ENCODE measurements at regions not wholly inside any gene's neighbourhood (a gene's known extent, or its start where the extent isn't known, plus 50 kb on each side); places are given as distances from the start of the nearest gene placed in this dataset.
"Not testable (repeated sequence)": the region's sequence is repeated elsewhere in the genome, so short reads cannot be mapped to it uniquely, and the experiment has no call there.

DNA sequence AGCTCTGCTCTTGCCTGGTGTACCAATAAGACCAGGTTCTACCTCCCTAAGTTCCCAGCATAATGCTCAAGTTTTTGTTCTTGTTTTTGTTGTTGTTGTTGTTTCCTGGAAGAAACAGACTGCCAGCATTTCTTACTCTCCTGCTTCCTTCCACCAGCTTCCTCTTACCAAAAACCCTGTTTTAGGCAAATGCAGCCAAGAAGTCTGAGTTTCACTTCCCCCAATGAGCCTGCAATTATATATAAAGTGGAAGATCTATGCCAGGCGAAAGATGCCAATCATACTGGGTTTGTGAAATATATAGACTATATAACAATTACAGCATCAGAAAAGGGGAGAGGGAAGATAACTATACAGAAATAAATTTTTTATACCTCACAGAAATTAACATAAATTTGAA, 931.5 kb upstream of the FAT3 start:
- Histone ChIP-seq H3K36me3 (replicated peaks in 1 of 2; ENCODE audit: control insufficient read depth in 1 of 2, insufficient read depth in 2 of 2, low read length in 2 of 2) (no peaks in the 10 kb centered on the region), H3K27ac (ENCODE audit: low read depth in 1 of 2, low read length in 2 of 2) (no peak overlapping the region), H3K4me3 (replicated peaks in 1 of 3; ENCODE audit: low read depth in 2 of 3, low read length in 3 of 3) (no peak overlapping the region), H4K20me1 (ENCODE audit: insufficient read depth, low read length) (no peaks in the 10 kb centered on the region), H3K4me2 (replicated peaks; ENCODE audit: extremely low read depth, low read length, poor library complexity, severe bottlenecking) (no peak overlapping the region), H3K79me2 (ENCODE audit: insufficient read depth, low read length) (no peaks in the 10 kb centered on the region), H3K9me3 (replicated peaks in 1 of 2; ENCODE audit: control insufficient read depth in 1 of 2, insufficient read depth in 1 of 2, low read length in 2 of 2) (no peaks in the 10 kb centered on the region), H3K4me1 (ENCODE audit: control insufficient read depth in 1 of 2, insufficient read depth in 2 of 2, low read length in 2 of 2) (no peaks in the 10 kb centered on the region), H2AFZ (ENCODE audit: insufficient read depth, low read depth, low read length, poor library complexity, severe bottlenecking) (no peak overlapping the region), H3K27me3 (ENCODE audit: control insufficient read depth in 2 of 2, insufficient read depth in 2 of 2, low read length in 2 of 2) (no peaks in the 10 kb centered on the region), H3K9ac (ENCODE audit: insufficient read depth, low read length, poor library complexity, severe bottlenecking) (no peak overlapping the region)
- H3K9me3 Mint-ChIP-seq = peaks cover 0 to 2% (median 0%) of the 10 kb centered on the region in 7 donors
- no peak overlapping the region for H3K27ac Mint-ChIP-seq
- H3K4me1 Mint-ChIP-seq = no peaks in the 10 kb centered on the region
- H3K4me3 Mint-ChIP-seq = no peak overlapping the region
- intact Hi-C loops (cut with micrococcal nuclease) = no loop called here
- TF ChIP-seq CTCF (IDR thresholded peaks at IDR 0.05) = no peak
- no CpG with 5 or more reads among the region's 1 CpG for WGBS (ENCODE audit: insufficient coverage)
- peaks cover 0 to 2% (median 0%) of the 10 kb centered on the region in 3 donors for H3K27me3 Mint-ChIP-seq (ENCODE audit: low read depth in 3 of 3)
- no peaks in the 10 kb centered on the region for H3K36me3 Mint-ChIP-seq
- no peak for DNase-seq

- Mint-ChIP-seq H3K4me3 (no peak overlapping the region), H3K36me3 (no peaks in the 10 kb centered on the region), H3K27me3 (ENCODE audit: low read depth in 3 of 3) (peaks cover 0 to 1% (median 0%) of the 10 kb centered on the region in 3 donors), H3K9me3 (peaks cover 0 to 5% (median 1%) of the 10 kb centered on the region in 7 donors), H3K27ac (no peak overlapping the region), H3K4me1 (no peaks in the 10 kb centered on the region)
- no peak for DNase-seq
- Histone ChIP-seq H3K9ac (ENCODE audit: insufficient read depth, low read length, poor library complexity, severe bottlenecking) (no peak overlapping the region), H3K36me3 (replicated peaks in 1 of 2; ENCODE audit: control insufficient read depth in 1 of 2, insufficient read depth in 2 of 2, low read length in 2 of 2) (no peaks in the 10 kb centered on the region), H3K79me2 (ENCODE audit: insufficient read depth, low read length) (no peaks in the 10 kb centered on the region), H3K27me3 (ENCODE audit: control insufficient read depth in 2 of 2, insufficient read depth in 2 of 2, low read length in 2 of 2) (no peaks in the 10 kb centered on the region), H3K27ac (ENCODE audit: low read depth in 1 of 2, low read length in 2 of 2) (no peak overlapping the region), H3K4me2 (replicated peaks; ENCODE audit: extremely low read depth, low read length, poor library complexity, severe bottlenecking) (no peak overlapping the region), H4K20me1 (ENCODE audit: insufficient read depth, low read length) (no peaks in the 10 kb centered on the region), H3K9me3 (replicated peaks in 1 of 2; ENCODE audit: control insufficient read depth in 1 of 2, insufficient read depth in 1 of 2, low read length in 2 of 2) (no peaks in the 10 kb centered on the region), H3K4me1 (ENCODE audit: control insufficient read depth in 1 of 2, insufficient read depth in 2 of 2, low read length in 2 of 2) (no peaks in the 10 kb centered on the region), H2AFZ (ENCODE audit: insufficient read depth, low read depth, low read length, poor library complexity, severe bottlenecking) (no peak overlapping the region), H3K4me3 (replicated peaks in 1 of 3; ENCODE audit: low read depth in 2 of 3, low read length in 3 of 3) (no peak overlapping the region)
- intact Hi-C loops (cut with micrococcal nuclease) = no loop called here
- TF ChIP-seq CTCF (IDR thresholded peaks at IDR 0.05) = no peak
- 100% methylated on average over 1 of the region's 1 CpG for WGBS (ENCODE audit: insufficient coverage)
Observed at GRCh38 chr11:91272089-91272488, 952.5 kb upstream of the FAT3 start.

DNA sequence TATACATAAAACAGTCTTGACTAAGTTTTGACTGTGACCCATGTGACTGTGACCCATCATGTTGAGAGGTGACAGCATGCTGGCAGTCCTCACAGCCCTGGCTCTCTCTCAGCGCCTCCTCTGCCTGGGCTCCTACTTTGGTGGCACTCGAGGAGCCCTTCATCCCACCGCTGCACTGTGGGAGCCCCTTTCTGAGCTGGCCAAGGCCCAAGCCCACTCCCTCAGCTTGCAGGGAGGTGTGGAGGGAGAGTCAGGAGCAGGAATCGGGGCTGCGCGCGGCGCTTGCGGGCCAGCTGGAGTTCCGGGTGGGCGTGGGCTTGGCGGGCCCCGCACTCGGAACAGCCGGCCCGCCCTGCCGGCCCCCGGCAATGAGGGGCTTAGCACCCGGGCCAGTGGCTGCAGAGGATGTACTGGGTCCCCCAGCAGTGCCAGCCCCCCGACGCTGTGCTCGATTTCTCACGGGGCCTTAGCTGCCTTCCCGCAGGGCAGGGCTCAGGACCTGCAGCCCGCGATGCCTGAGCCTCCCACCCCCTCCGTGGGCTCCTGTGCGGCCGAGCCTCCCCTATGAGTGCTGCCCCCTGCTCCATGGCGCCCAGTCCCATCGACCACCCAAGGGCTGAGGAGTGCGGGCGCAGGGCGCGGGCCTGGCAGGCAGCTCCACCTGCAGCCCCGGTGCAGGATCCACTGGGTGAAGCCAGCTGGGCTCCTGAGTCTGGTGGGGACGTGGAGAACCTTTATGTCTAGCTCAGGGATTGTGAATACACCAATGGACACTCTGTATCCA, 955.9 kb upstream of the FAT3 start:
- H3K36me3 ChIP-seq (replicated peaks in 1 of 2; ENCODE audit: control insufficient read depth in 1 of 2, insufficient read depth in 2 of 2, low read length in 2 of 2); H3K9me3 Mint-ChIP-seq; DNase-seq; intact Hi-C loops (cut with micrococcal nuclease); H4K20me1 ChIP-seq (ENCODE audit: insufficient read depth, low read length); H3K9ac ChIP-seq (ENCODE audit: insufficient read depth, low read length, poor library complexity, severe bottlenecking); H3K4me3 Mint-ChIP-seq; H2AFZ ChIP-seq (ENCODE audit: insufficient read depth, low read depth, low read length, poor library complexity, severe bottlenecking); H3K4me3 ChIP-seq (replicated peaks in 1 of 3; ENCODE audit: low read depth in 2 of 3, low read length in 3 of 3); H3K27ac ChIP-seq (ENCODE audit: low read depth in 1 of 2, low read length in 2 of 2); H3K4me1 ChIP-seq (ENCODE audit: control insufficient read depth in 1 of 2, insufficient read depth in 2 of 2, low read length in 2 of 2); H3K27ac Mint-ChIP-seq; H3K4me2 ChIP-seq (replicated peaks; ENCODE audit: extremely low read depth, low read length, poor library complexity, severe bottlenecking); H3K79me2 ChIP-seq (ENCODE audit: insufficient read depth, low read length); H3K27me3 Mint-ChIP-seq (ENCODE audit: low read depth in 3 of 3); H3K36me3 Mint-ChIP-seq; H3K4me1 Mint-ChIP-seq; H3K27me3 ChIP-seq (ENCODE audit: control insufficient read depth in 2 of 2, insufficient read depth in 2 of 2, low read length in 2 of 2); H3K9me3 ChIP-seq (replicated peaks in 1 of 2; ENCODE audit: control insufficient read depth in 1 of 2, insufficient read depth in 1 of 2, low read length in 2 of 2): not testable (repeated sequence)
- WGBS (ENCODE audit: insufficient coverage) = 95% methylated on average over 29 of the region's 37 CpGs

Data from CD14-positive monocyte (primary cell).